H1 (cell line): ENCODE measurements at regions not wholly inside any gene's neighbourhood (a gene's known extent, or its start where the extent isn't known, plus 50 kb on each side); places are given as distances from the start of the nearest gene placed in this dataset.
"Not testable (repeated sequence)": the region's sequence is repeated elsewhere in the genome, so short reads cannot be mapped to it uniquely, and the experiment has no call there.

Source experiments
- CTCF ChIA-PET: fragments of 300-600 bp; sonication (Branson Sonifier 250); formaldehyde crosslinking; loops from one replicate; lab custom pipeline; 2021; ENCODE audit not compliant: partially characterized antibody; lab: Charles Lee
- POLR2A ChIA-PET: fragments of 300-600 bp; sonication (Branson Sonifier 250); formaldehyde crosslinking; loops from one replicate; lab custom pipeline; 2021; ENCODE audit warnings: inconsistent platforms; ENCODE audit not compliant: partially characterized antibody; lab: Charles Lee
- DNase-seq, 2 experiments: peaks; one replicate each; pipeline versions ENCODE4 v3.0.0 to v3.0.0-alpha.2; 2010 to 2022; ENCODE audit warnings: low spot score in 2 of 2, low read depth in 1 of 2, mixed read lengths in 1 of 2
- FAIRE-seq: peaks from 2 replicates; lab custom pipeline; 2011; peaks lifted over from hg19 to GRCh38; lab: Jason Lieb, UNC
- H2AFZ ChIP-seq: 2 replicates; pipeline ENCODE4 v1.8.1; 2012; ENCODE audit warnings: low read length, inconsistent platforms
- H2AK5ac ChIP-seq: 2 replicates; pipeline ENCODE4 v1.6.1; 2013; ENCODE audit warnings: low read depth, low read length
- H2BK120ac ChIP-seq: replicated peaks from 2 replicates; pipeline ENCODE3; 2013; ENCODE audit warnings: low read depth, low read length, inconsistent platforms
- H2BK12ac ChIP-seq: 2 replicates; pipeline ENCODE4 v1.6.1; 2013; ENCODE audit warnings: low read depth, low read length
- H2BK15ac ChIP-seq: 2 replicates; pipeline ENCODE4 v1.6.1; 2013; ENCODE audit warnings: low read length
- H2BK20ac ChIP-seq: 2 replicates; pipeline ENCODE4 v1.6.1; 2013; ENCODE audit warnings: low read length
- H2BK5ac ChIP-seq: 2 replicates; pipeline ENCODE4 v1.6.1; 2013; ENCODE audit warnings: low read depth, low read length
- H3K14ac ChIP-seq: 2 replicates; pipeline ENCODE4 v1.6.1; 2013; ENCODE audit warnings: inconsistent platforms; ENCODE audit not compliant: insufficient read length
- H3K18ac ChIP-seq: 2 replicates; pipeline ENCODE4 v1.6.1; 2013; ENCODE audit warnings: low read length; ENCODE audit errors: extremely low read depth
- H3K23ac ChIP-seq: 2 replicates; pipeline ENCODE4 v1.6.1; 2013; ENCODE audit warnings: inconsistent platforms; ENCODE audit not compliant: insufficient read length
- H3K23me2 ChIP-seq: 2 replicates; pipeline ENCODE4 v1.6.1; 2013; ENCODE audit warnings: low read depth, low read length
- H3K27ac ChIP-seq: 2 replicates; pipeline ENCODE4 v1.6.1; 2011; ENCODE audit warnings: low read depth, low read length, inconsistent platforms
- H3K27me3 ChIP-seq, 4 experiments: replicated peaks in 1 of 4; 1 replicate in 1 of 4; 2 replicates in 3 of 4; pipeline versions ENCODE4 v1.6.1 to v1.8.1; 2011 to 2013; ENCODE audit warnings: low read length in 3 of 4, mild to moderate bottlenecking in 3 of 4, inconsistent platforms in 2 of 4, mixed read lengths in 2 of 4, moderate library complexity in 1 of 4; ENCODE audit not compliant: control insufficient read depth in 3 of 4, insufficient read depth in 3 of 4; ENCODE audit errors: extremely low read depth in 1 of 4
- H3K36me3 ChIP-seq, 4 experiments: 2 replicates each; pipeline versions ENCODE4 v1.6.1 to v1.8.1; 2011 to 2013; ENCODE audit warnings: mild to moderate bottlenecking in 4 of 4, low read length in 3 of 4, moderate library complexity in 2 of 4, control low read depth in 1 of 4, inconsistent platforms in 1 of 4; ENCODE audit not compliant: insufficient read depth in 4 of 4, control insufficient read depth in 2 of 4
- H3K4ac ChIP-seq: replicated peaks from 2 replicates; pipeline ENCODE3; 2013; ENCODE audit warnings: low read length, low read depth, mixed read lengths, inconsistent platforms; ENCODE audit not compliant: insufficient read length
- H3K4me1 ChIP-seq, 4 experiments: replicated peaks in 1 of 4; 1 replicate in 1 of 4; 2 replicates in 3 of 4; pipeline versions ENCODE4 v1.6.1 to v1.8.1; 2011 to 2013; ENCODE audit warnings: low read length in 3 of 4, inconsistent platforms in 2 of 4, mixed read lengths in 1 of 4; ENCODE audit not compliant: insufficient read depth in 4 of 4, control insufficient read depth in 3 of 4
- H3K4me2 ChIP-seq, 2 experiments: 2 replicates each; pipeline versions ENCODE4 v1.6.1 to v1.8.1; 2011 to 2013; ENCODE audit warnings: low read depth in 2 of 2, low read length in 2 of 2, control low read depth in 1 of 2, inconsistent platforms in 1 of 2, mild to moderate bottlenecking in 1 of 2; ENCODE audit not compliant: insufficient read depth in 1 of 2
- H3K4me3 ChIP-seq, 4 experiments: fragments of 200-600, 300-600 bp in 1 of 4; sonication (generic), shearing (Covaris generic), sonication (Bioruptor Twin) in 1 of 4; 2 replicates each; pipeline versions ENCODE4 v1.5.1 to v1.8.1; 2011 to 2016; ENCODE audit warnings: low read length in 4 of 4, low read depth in 3 of 4, control low read depth in 2 of 4, inconsistent platforms in 2 of 4, mild to moderate bottlenecking in 2 of 4, mixed read lengths in 1 of 4, moderate library complexity in 1 of 4; ENCODE audit not compliant: insufficient read depth in 2 of 4; ENCODE audit errors: extremely low read depth in 1 of 4
- H3K56ac ChIP-seq: replicated peaks from 2 replicates; pipeline ENCODE3; 2013; ENCODE audit warnings: low read depth, mild to moderate bottlenecking, mixed read lengths, low read length, inconsistent platforms; ENCODE audit not compliant: insufficient read length
- H3K79me1 ChIP-seq: 2 replicates; pipeline ENCODE4 v1.6.1; 2013; ENCODE audit warnings: low read depth, low read length, control low read depth
- H3K79me2 ChIP-seq, 2 experiments: 2 replicates each; pipeline versions ENCODE4 v1.6.1 to v1.8.1; 2012 to 2013; ENCODE audit warnings: low read length in 2 of 2, mild to moderate bottlenecking in 2 of 2, inconsistent platforms in 1 of 2; ENCODE audit not compliant: insufficient read depth in 2 of 2, control insufficient read depth in 1 of 2
- H3K9ac ChIP-seq, 4 experiments: replicated peaks in 1 of 4; 1 replicate in 1 of 4; 2 replicates in 3 of 4; pipeline versions ENCODE4 v1.6.1 to v1.8.1; 2011 to 2013; ENCODE audit warnings: low read depth in 3 of 4, low read length in 3 of 4, control low read depth in 2 of 4, mild to moderate bottlenecking in 2 of 4, moderate library complexity in 2 of 4, inconsistent platforms in 1 of 4; ENCODE audit errors: extremely low read depth in 1 of 4
- H3K9me3 ChIP-seq, 2 experiments: 2 replicates each; pipeline versions ENCODE4 v1.6.1 to v1.8.1; 2012 to 2013; ENCODE audit warnings: mild to moderate bottlenecking in 2 of 2, moderate library complexity in 2 of 2, control low read depth in 1 of 2, inconsistent platforms in 1 of 2, low read depth in 1 of 2, low read length in 1 of 2, mixed read lengths in 1 of 2; ENCODE audit not compliant: insufficient read depth in 2 of 2
- H4K20me1 ChIP-seq, 2 experiments: replicated peaks in 1 of 2; 2 replicates each; pipeline versions ENCODE3 to v1.8.1; 2011 to 2013; ENCODE audit warnings: inconsistent platforms in 2 of 2, low read length in 2 of 2, mild to moderate bottlenecking in 1 of 2; ENCODE audit not compliant: insufficient read depth in 2 of 2, control insufficient read depth in 1 of 2
- H4K5ac ChIP-seq: 2 replicates; pipeline ENCODE4 v1.6.1; 2013; ENCODE audit warnings: low read length, low read depth, mixed read lengths, inconsistent platforms; ENCODE audit not compliant: insufficient read length
- H4K8ac ChIP-seq: 2 replicates; pipeline ENCODE4 v1.8.0; 2013; ENCODE audit warnings: mild to moderate bottlenecking, moderate library complexity, low read length, inconsistent platforms; ENCODE audit not compliant: insufficient read depth; ENCODE audit errors: extremely low read depth
- H4K91ac ChIP-seq: replicated peaks from 2 replicates; pipeline ENCODE3; 2013; ENCODE audit warnings: low read length, mixed read lengths, inconsistent platforms; ENCODE audit not compliant: insufficient read length
- WGBS, 2 experiments: shearing (Covaris generic) in 1 of 2; methylation state at CpG; one replicate each; pipeline versions ENCODE4 v1.1.6 to v1.1.7; 2013 to 2015; ENCODE audit warnings: low lambda C conversion rate in 2 of 2, mixed read lengths in 2 of 2, inconsistent platforms in 1 of 2, low coverage in 1 of 2, missing lambda C conversion rate in 1 of 2; ENCODE audit not compliant: insufficient replicate concordance in 2 of 2, insufficient coverage in 1 of 2, insufficient read length in 1 of 2; ENCODE audit errors: extremely low coverage in 1 of 2, missing lambda C conversion rate in 1 of 2; 5-methylcytosine and 5-hydroxymethylcytosine counted together

DNA sequence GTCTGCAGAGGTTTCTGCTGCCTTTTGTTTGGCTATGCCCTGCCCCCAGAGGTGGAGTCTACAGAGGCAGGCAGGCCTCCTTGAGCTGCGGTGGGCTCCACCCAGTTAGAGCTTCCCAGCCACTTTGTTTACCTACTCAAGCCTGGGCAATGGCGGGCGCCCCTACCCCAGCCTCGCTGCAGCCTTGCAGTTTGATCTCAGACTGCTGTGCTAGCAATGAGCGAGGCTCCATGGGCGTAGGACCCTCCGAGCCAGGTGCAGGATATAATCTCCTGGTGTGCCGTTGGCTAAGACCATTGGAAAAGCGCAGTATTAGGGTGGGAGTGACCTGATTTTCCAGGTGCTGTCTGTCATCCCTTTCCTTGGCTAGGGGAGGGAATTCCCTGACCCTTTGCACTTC lies 115.6 kb upstream of the THOC3 start:
- H3K56ac ChIP-seq, DNase-seq, H2BK120ac ChIP-seq, H3K9me3 ChIP-seq, H4K20me1 ChIP-seq, POLR2A ChIA-PET, H3K4me2 ChIP-seq, H3K79me2 ChIP-seq, H4K5ac ChIP-seq, H3K4ac ChIP-seq, H3K4me1 ChIP-seq, H2BK5ac ChIP-seq, H3K79me1 ChIP-seq, H3K14ac ChIP-seq, CTCF ChIA-PET, H3K18ac ChIP-seq, H2AFZ ChIP-seq, H4K8ac ChIP-seq, H3K27me3 ChIP-seq, H3K36me3 ChIP-seq, H3K9ac ChIP-seq, H2BK20ac ChIP-seq, H3K4me3 ChIP-seq, H3K23me2 ChIP-seq, H3K27ac ChIP-seq, H2AK5ac ChIP-seq, H2BK12ac ChIP-seq, H4K91ac ChIP-seq, FAIRE-seq, H3K23ac ChIP-seq, H2BK15ac ChIP-seq: not testable (repeated sequence)
- 89% methylated on average over 6 of the region's 9 CpGs; no CpG with 5 or more reads in 1 of the 2 experiments for WGBS, 2 experiments

- H3K18ac ChIP-seq, POLR2A ChIA-PET, H4K20me1 ChIP-seq, H2BK120ac ChIP-seq, H2BK15ac ChIP-seq, H2AK5ac ChIP-seq, H4K5ac ChIP-seq, H3K36me3 ChIP-seq, H3K79me2 ChIP-seq, CTCF ChIA-PET, H2BK12ac ChIP-seq, H3K4me2 ChIP-seq, DNase-seq, H3K4me1 ChIP-seq, H3K56ac ChIP-seq, H3K4me3 ChIP-seq, H3K14ac ChIP-seq, H3K79me1 ChIP-seq, H4K91ac ChIP-seq, H3K9me3 ChIP-seq, H2BK20ac ChIP-seq, H3K4ac ChIP-seq, H2BK5ac ChIP-seq, H3K23ac ChIP-seq, H4K8ac ChIP-seq, H3K9ac ChIP-seq, H2AFZ ChIP-seq, H3K23me2 ChIP-seq, FAIRE-seq, H3K27me3 ChIP-seq, H3K27ac ChIP-seq: not testable (repeated sequence)
- 96% methylated on average over 3 of the region's 3 CpGs; no CpG with 5 or more reads in 1 of the 2 experiments for WGBS, 2 experiments
Observed at GRCh38 chr5:176103083-176103482, 135.0 kb upstream of the THOC3 start.
